Stimulated activated CD4-positive, alpha-beta T cell treated with anti-CD3 and anti-CD28 coated beads, Interleukin-1b, Interleukin-23, amount 100 ng/mL, for 4 hours (primary cell): ENCODE measurements at regions not wholly inside any gene's neighbourhood (a gene's known extent, or its start where the extent isn't known, plus 50 kb on each side); places are given as distances from the start of the nearest gene placed in this dataset.

ENCODE experiments used
- DNase-seq, 2 donors: peaks; one replicate each; pipeline ENCODE4 v3.0.0-alpha.2; 2020; ENCODE audit warnings: low read depth in 2 of 2

- DNase-seq = no peak
Observed at GRCh38 chr16:86018487-86018886, 119.5 kb downstream of the IRF8 start.

- DNase-seq = no peak
Observed at GRCh38 chr16:86018941-86019340, 120.0 kb downstream of the IRF8 start.

DNA sequence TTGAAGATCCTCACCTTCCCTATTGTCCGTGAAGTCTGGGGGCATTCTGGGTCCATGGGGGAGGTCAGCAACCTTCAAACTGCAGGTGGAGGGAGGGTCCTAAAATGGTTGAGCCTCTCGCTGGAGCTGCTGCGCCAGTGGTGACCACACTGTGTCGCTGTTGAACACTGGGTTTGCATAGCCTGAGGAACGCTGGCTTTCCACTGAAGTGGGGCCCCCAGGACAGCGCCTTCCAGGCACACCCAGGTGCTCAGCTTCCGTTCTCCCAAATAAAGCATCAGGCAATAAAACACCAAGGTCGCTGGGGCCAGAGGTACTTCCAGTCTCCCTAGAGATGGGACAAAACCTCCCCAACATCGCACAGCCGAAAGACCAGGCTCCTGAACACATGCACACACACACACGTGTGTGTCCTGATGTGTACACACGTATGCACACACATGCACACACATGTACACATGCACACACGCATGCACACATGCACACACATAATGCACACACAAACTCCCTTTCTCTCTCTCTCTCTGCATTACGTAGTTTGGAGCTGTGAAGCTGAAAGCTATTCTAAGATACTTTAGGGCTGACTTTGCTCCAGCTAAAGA is 120.6 kb downstream of the IRF8 start:
- DNase-seq = no peak

DNA sequence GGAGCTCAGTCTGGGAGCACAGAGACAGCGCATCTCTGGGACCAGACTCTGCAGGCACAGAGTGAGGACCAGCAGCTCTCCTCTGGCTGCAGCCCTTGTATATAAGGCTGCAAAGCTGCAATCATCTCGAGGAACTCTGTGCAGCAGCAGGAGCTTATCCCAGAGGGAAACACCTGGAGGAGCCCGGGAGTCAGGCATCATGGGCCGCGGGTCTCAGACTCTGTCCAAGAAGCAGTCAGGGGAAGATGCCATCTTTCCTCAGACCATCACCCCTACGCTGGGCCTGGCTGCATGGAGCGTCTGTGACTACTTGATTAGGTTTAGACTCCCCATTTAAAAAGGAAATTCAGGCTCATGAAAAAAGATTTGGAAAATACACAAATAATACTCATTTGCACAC is 122.0 kb downstream of the IRF8 start:
- no peak for DNase-seq

DNA sequence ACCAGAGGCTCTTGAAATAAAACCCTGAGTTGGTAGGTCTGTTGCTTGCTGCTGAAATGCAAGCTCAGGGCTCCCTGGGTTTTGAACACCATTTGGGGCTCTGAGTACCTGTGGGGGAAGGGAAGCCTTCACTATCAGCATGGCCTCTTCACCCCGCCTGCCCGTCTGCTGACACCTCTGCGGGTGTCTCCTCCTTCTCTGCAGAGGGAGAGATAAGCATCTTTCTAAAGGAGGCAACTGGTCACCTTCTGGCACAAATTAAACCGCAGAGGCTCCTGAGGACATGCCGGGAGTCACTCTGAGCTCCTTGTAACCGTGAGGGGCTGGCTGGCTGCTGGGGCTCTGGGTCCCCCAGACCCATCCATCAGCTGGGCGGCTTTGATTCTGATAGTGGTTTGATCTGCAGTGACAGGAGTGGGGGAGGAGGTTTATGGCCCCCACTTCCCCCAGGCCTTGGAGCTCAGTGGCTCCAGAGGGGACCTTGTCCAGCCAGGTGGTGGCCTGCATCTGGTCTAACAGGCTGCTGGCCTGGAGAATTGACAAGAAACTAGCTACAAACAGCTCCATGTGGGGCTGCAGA is 123.5 kb downstream of the IRF8 start:
- DNase-seq = no peak

DNA sequence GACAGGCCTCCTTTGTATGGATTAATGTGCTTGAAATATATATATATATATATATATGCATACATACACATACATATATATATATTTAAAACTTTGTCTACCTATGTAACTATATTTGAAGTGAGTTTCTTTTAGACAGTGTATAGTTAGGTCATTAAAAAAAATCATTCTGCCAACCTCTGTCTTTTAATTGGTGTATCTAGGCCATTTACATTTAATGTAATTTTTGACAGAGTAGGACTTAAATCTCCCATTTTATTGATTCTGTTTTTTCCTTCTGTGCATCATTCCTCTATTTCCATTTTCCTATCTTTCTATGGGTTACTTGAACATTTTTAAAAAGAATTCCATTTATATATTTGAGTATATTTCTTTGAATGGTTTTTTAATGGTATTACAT is 125.2 kb downstream of the IRF8 start:
- DNase-seq = no peak

DNA sequence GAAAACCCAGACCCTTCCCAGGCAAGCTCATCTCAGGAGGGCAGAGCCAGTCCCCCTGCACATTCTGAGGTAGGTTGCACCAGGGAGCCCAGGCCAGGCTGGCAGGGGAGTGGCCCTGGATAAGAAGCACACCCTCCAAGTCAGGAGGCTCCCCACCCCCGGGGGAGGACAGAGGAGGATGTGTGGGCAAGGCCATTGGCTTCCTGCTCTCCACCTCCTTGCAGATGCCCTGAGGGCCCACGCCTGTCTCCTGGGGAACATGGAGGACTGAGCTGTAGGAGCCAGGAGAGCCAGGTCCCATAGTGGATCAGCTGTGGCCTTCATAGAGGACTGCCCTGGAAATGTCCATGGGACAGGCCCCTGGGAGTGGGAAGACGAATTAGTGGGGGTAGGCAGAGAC is 126.7 kb downstream of the IRF8 start:
- no peak for DNase-seq

GRCh38 chr16:86026171-86026910 is 127.4 kb downstream of the IRF8 start:
- DNase-seq = no peak

DNA sequence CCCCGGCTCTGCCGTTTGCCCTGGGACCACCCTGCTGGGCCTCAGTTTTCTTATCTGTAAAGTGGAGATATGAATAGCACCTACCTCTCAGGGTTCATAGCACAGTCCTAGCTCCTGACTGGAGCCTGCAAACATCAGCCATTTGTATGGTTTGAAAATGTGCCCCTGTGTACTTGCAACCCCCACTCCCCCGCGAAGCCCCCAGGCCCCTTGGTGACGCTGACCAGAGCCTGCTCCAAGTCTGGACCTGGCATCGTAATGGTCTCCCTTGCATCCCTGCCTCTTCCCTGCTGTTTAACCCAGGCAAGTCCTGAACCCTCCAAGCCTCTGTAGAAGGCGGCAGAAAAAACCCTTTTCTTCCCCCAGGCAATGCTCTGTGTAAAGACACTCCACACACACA is 128.0 kb downstream of the IRF8 start:
- DNase-seq = no peak

DNA sequence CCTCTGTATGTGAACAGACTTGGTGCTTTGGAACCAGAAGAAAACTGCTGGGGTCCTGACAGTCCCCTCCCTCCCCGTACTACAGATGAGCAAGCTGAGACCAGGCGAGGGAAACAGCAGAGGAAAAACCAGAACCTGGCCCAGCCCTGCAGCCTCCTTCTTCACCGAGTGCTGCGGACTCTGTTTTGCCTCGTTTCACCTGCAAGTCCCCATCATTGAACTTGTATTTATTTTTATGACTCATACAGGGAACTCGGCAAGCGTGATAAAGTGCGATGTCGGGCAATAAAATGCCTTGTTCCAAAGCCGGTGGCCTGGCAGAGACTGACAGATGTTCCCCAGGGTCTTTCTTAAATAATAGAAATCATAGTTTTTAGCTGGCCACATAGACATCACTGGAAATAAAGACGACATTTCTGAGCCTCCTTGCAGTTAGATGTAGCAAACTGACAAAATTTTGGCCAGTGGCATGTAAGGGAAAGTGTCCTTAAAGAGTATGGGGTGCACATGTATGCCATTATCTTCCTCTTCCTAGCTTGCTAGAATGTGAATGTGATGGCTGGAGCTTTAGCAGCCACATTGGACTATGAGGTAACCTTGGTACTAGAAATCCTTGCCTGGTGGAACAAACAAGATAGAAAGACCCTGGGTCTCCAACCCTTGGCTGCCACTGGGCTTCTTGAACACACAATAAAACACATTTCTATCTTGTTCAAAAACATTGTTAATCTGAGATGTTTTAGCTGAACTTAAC is 128.6 kb downstream of the IRF8 start:
- DNase-seq = no peak

DNA sequence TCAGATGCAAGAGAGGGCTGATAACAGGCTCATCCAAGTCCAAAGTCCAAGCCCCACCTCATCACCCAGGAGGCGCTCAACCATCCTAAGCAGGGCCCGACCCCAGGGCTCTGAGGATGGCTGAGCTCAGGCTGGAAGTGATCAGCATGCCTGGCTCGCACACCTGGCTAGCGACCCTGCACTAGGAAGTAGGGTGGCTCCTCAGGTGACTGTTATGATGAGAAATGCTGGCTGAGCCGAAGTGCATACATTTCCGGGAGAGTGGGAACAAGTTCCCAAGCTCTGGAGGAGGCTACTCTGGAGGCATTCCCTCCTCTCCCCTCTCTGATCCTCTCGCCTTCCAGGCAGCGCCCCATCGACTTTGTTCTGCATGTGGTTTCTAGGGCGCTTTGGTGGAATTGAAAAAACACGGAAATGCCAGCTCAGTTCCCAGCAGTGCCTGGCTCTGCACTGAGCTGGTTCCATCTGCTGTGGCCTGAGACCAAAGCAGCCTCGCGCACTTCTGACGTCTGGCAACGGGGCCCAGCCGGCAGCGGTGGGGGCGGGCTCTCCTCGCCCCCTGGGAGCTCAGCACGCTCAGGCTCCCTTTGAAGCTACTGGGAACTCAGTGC is 130.3 kb downstream of the IRF8 start:
- DNase-seq = no peak

- no peak for DNase-seq
Observed at GRCh38 chr16:86030116-86030515, 131.2 kb downstream of the IRF8 start.

DNA sequence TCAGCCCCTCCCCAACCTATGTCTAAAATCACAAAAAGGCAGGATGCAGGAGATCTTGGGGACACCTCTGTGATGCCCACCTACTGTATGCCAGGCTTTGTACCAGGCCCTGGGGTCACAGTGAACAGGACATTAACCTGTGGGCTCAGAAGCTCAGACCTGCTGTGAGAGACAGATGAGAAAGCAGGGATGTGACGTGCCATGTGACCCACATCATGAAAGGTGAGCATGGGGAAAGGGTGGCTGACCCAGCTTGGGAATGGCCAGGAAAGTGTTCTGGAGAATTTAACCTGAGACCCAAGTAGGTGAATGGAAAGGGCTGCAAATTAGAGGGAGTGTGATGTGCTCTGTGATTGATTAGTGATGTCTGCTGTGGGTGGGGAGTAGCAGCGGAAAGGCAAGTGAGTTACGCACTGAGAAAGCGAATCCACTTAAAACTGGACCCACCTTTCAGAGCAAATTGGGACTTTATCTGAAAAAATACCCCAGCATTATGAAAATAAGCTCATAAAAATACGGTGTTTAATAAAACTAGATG is 132.2 kb downstream of the IRF8 start:
- DNase-seq = no peak

- DNase-seq = no peak
Observed at GRCh38 chr16:86033016-86033474, 134.1 kb downstream of the IRF8 start.

DNA sequence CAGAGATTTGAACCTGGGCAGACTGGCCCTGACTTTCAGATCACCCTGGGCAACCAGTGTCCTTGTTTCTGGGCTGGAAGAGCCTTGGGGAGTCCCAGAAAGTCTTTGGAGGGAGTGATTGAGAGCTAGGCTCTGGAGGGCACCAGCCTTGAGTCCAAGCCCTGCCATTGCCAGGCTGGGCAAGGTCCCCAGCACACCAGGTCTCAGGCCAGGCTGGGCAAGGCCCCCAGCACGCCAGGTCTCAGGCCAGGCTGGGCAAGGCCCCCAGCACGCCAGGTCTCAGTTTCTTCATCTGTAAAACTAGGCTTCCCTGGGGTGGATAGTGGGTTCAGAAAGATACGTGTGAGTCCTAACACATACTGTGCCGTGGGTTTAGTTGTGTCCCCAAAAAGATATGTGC is 135.0 kb downstream of the IRF8 start:
- DNase-seq = no peak

DNA sequence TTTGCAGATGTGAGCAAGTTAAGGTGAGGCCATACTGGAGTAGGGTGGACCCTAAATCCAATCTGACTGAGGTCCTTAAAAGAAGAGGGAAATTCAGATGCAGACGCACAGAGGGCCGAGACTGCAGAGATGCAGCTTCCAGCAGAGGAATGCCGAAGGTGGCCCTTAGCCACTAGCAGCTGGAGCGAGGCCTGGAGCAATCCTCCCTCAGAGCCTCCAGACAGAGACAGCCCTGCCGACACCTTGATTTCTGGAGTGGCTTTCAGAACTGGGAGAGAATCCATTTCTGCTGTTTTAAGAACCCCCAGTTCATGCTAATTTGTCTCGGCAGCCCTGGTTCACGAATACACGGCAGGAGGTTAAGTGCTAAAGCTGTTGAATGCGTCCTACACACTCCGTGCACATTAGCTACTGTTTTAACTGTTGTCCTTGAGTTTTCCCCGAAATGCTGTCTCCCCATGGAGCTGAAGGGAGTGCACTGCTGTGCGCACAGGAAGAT is 135.5 kb downstream of the IRF8 start:
- no peak for DNase-seq

- DNase-seq = no peak
Observed at GRCh38 chr16:86035906-86036305, 136.9 kb downstream of the IRF8 start.

GRCh38 chr16:86037999-86038925 is 139.3 kb downstream of the IRF8 start:
- no peak for DNase-seq

DNA sequence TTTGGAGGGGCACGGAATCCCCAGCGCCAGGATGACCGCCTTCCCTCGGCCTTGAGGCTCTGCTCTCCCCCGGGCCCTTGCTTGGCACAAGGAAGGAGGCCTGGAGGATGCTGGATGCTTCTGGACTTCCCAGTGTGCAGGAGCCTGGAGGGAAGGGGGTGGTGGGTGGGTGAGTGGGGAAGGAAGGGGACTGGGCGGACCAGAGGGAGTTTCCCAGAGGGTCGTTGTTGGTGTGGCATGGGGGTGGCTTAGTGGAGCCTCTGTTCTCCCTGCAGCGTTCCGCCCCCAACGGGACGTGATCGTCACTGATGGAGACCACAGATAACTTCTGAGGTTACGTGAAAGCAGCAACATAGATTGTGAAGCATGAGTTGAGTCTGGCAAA is 140.0 kb downstream of the IRF8 start:
- no peak for DNase-seq

- no peak for DNase-seq
Observed at GRCh38 chr16:86039606-86040005, 140.6 kb downstream of the IRF8 start.

DNA sequence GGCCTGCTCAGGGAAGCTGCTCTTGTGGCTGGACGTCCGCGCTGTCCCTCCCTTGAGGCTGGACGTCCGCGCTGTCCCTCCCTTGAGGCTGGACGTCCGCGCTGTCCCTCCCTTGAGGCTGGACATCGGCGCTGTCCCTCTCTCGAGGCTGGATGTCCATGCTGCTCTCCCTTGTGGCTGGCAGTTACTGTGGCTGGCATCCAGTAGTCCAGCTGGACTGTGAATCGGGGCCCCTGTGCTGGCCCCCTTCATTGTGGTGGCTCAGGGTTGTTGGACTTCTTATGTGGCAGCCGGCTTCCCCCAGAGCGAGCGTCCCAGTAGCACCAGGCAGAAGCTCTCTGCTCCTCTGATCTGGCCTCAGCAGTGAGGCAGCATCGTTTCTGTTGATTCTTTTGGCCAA is 141.5 kb downstream of the IRF8 start:
- no peak for DNase-seq
